Ovary (tissue), 7 donors: ENCODE measurements at regions not wholly inside any gene's neighbourhood (a gene's known extent, or its start where the extent isn't known, plus 50 kb on each side); places are given as distances from the start of the nearest gene placed in this dataset.

Experiments
- DNase-seq, 5 donors: peaks; one replicate each; pipeline ENCODE4 v3.0.0-alpha.2; 2019 to 2020
- H3K27ac ChIP-seq, 2 donors: fragments of 200-600 bp; one replicate each; pipeline versions ENCODE4 v1.5.1 to v1.8.0; 2019 to 2022
- H3K27me3 ChIP-seq: fragments of 200-600 bp; one replicate; pipeline ENCODE4 v1.8.0; 2022
- H3K36me3 ChIP-seq: fragments of 200-600 bp; sonication (generic); one replicate; pipeline ENCODE4 v1.5.1; 2019
- H3K4me1 ChIP-seq: one replicate; pipeline ENCODE4 v1.8.1; 2013; ENCODE audit warnings: mild to moderate bottlenecking, moderate library complexity; ENCODE audit not compliant: insufficient read depth
- H3K4me3 ChIP-seq: fragments of 200-600 bp; sonication (generic); one replicate; pipeline ENCODE4 v1.5.1; 2017
- H3K9me3 ChIP-seq, 2 donors: fragments of 200-600 bp in 1 of 2; sonication (generic) in 1 of 2; one replicate each; pipeline versions ENCODE4 v1.5.1 to v1.8.1; 2013 to 2019; ENCODE audit warnings: mild to moderate bottlenecking in 1 of 2, moderate library complexity in 1 of 2
- CTCF ChIP-seq, 3 donors: fragments of 450-650 bp in 2 of 3; fragments of 200-600 bp in 1 of 3; IDR thresholded peaks; one replicate each; pipeline versions ENCODE4 v1.5.1 to v1.8.0; 2016 to 2022; ENCODE audit warnings: antibody characterized with exemption in 3 of 3, mild to moderate bottlenecking in 1 of 3
- EP300 ChIP-seq: sonication (generic); formaldehyde crosslinking; IDR thresholded peaks from one replicate; pipeline ENCODE4 v1.6.1; 2017; ENCODE audit warnings: antibody characterized with exemption
- POLR2A ChIP-seq: fragments of 450-650 bp; IDR thresholded peaks from one replicate; pipeline ENCODE4 v1.6.1; 2017; ENCODE audit warnings: antibody characterized with exemption, mild to moderate bottlenecking, moderate library complexity
- WGBS, 3 donors: extraction: QIAGEN DNeasy Blood & Tissue Kit in 1 of 3; methylation state at CpG; one replicate each; pipeline versions ENCODE4 v1.1.5 to v1.1.7; 2013 to 2017; 5-methylcytosine and 5-hydroxymethylcytosine counted together
- intact Hi-C, 4 donors: fragments of 100-400 bp; cut with DNase I; formaldehyde crosslinking; loops; one replicate each; pipeline versions ENCODE4 v1.11.0 to v1.15.1; 2022 to 2023
- donor health status: DM: no; HTN: no; CAD: no; lungs with moderate emphysema.
- donor health status: DM: no; HTN: no; CAD: no.
- donor health status: Bipolar disorder and iron deficiency.
- donor health status: DM: no; HTN: no; CAD: no.
- donor health status: DM: yes; HTN: yes; CAD: no.

DNA sequence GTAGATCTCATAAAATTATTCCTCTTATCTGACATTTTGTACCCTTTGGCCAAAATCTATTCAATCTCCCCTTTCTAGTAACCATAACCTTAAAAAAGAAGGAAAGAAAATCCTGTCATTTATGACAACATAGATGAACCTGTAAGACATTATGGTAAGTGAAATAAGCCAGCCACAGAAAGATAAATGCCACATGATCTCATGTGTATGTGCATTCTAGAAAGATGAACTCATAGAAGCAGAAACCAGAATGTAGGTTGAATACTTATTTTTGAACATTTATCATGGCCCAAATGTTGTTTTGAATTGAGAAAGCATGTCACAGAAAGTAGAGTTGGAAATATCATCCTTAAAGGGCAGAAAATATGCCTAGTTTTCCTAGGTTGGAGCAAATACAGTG, 1053.6 kb downstream of the SLC6A15 start:
- Histone ChIP-seq H3K36me3 (no peaks in the 10 kb centered on the region), H3K27ac (no peak overlapping the region), H3K9me3 (peaks cover 0 to 3% of the 10 kb centered on the region in 2 donors), H3K4me3 (no peak overlapping the region), H3K27me3 (no peaks in the 10 kb centered on the region), H3K4me1 (no peaks in the 10 kb centered on the region)
- TF ChIP-seq POLR2A (no peak), EP300 (no peak), CTCF (IDR thresholded peaks at IDR 0.05) (no peak)
- intact Hi-C loops = no loop called here
- DNase-seq = no peak

GRCh38 chr12:83856803-83857202, 1055.8 kb downstream of the SLC6A15 start:
- Histone ChIP-seq H3K9me3 (peaks cover 0 to 3% of the 10 kb centered on the region in 2 donors), H3K4me1 (no peaks in the 10 kb centered on the region), H3K27ac (no peak overlapping the region), H3K36me3 (no peaks in the 10 kb centered on the region), H3K4me3 (no peak overlapping the region), H3K27me3 (no peaks in the 10 kb centered on the region)
- intact Hi-C loops = no loop called here
- TF ChIP-seq POLR2A (no peak), EP300 (no peak), CTCF (IDR thresholded peaks at IDR 0.05) (no peak)
- no peak for DNase-seq

- no peaks in the 10 kb centered on the region for H3K4me1 ChIP-seq
- TF ChIP-seq EP300 (no peak), CTCF (IDR thresholded peaks at IDR 0.05) (no peak), POLR2A (no peak)
- DNase-seq = no peak
- intact Hi-C loops = no loop called here
- H3K27ac ChIP-seq = no peak overlapping the region
- H3K9me3 ChIP-seq = no peaks in the 10 kb centered on the region
- 40 to 90% (median 89%) methylated on average over 2 of the region's 2 CpGs for WGBS, 3 donors
- no peaks in the 10 kb centered on the region for H3K36me3 ChIP-seq
- no peak overlapping the region for H3K4me3 ChIP-seq
- H3K27me3 ChIP-seq = no peaks in the 10 kb centered on the region
Observed at GRCh38 chr12:83850531-83850930, 1062.1 kb downstream of the SLC6A15 start.

- no peaks in the 10 kb centered on the region for H3K36me3 ChIP-seq
- no peak overlapping the region for H3K4me3 ChIP-seq
- H3K27me3 ChIP-seq = no peaks in the 10 kb centered on the region
- no peak overlapping the region for H3K27ac ChIP-seq
- WGBS, 3 donors = 62 to 85% (median 73%) methylated on average over 1 of the region's 1 CpG
- DNase-seq = no peak
- H3K4me1 ChIP-seq = no peaks in the 10 kb centered on the region
- H3K9me3 ChIP-seq = no peaks in the 10 kb centered on the region
- intact Hi-C loops = no loop called here
- TF ChIP-seq EP300 (no peak), CTCF (IDR thresholded peaks at IDR 0.05) (no peak), POLR2A (no peak)
Observed at GRCh38 chr12:83848702-83849101, 1063.9 kb downstream of the SLC6A15 start.

DNA sequence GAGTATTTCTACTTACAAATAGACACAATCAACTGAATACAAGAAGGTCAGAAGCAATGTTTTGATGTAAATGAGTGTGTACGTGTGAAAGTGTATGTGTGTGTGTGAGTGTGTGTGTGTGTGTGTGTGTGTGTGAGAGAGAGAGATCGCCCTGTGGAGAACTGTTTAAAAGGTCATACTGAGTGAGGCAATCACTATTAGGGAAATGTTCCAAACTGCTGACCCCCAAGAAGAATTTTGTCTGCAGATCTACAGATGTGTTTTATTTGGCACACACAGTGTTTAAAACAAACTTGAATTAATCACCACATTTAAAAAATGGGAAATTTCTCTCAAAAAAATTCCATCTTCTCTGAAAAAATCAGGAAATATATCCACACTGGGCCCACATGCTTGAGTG, 1069.1 kb downstream of the SLC6A15 start:
- intact Hi-C loops = no loop called here
- Histone ChIP-seq H3K27me3 (no peaks in the 10 kb centered on the region), H3K4me3 (no peak overlapping the region), H3K27ac (no peak overlapping the region), H3K36me3 (no peaks in the 10 kb centered on the region), H3K9me3 (no peaks in the 10 kb centered on the region), H3K4me1 (no peaks in the 10 kb centered on the region)
- no peak for DNase-seq
- 18 to 45% (median 23%) methylated on average over 2 of the region's 2 CpGs for WGBS, 3 donors
- TF ChIP-seq POLR2A (no peak), CTCF (IDR thresholded peaks at IDR 0.05) (no peak), EP300 (no peak)
